Smooth muscle cell (in vitro differentiated cells): ENCODE measurements at regions not wholly inside any gene's neighbourhood (a gene's known extent, or its start where the extent isn't known, plus 50 kb on each side); places are given as distances from the start of the nearest gene placed in this dataset.

ENCODE experiments used
- DNase-seq: peaks from one replicate; lab custom pipeline; 2025; ENCODE audit not compliant: unreplicated experiment; lab: John Stamatoyannopoulos, UW
- H2AFZ ChIP-seq: fragments of 200-600 bp; sonication (generic); 2 replicates; pipeline ENCODE4 v1.6.0; 2016; ENCODE audit warnings: antibody characterized with exemption, low read depth, mild to moderate bottlenecking
- H3F3A ChIP-seq: fragments of 200-600 bp; sonication (generic); 2 replicates; pipeline ENCODE4 v1.6.0; 2017; ENCODE audit warnings: antibody characterized with exemption, low read depth
- H3K27ac ChIP-seq: fragments of 200-600 bp; sonication (generic); 2 replicates; pipeline ENCODE4 v1.5.1; 2016; ENCODE audit warnings: low read depth, mild to moderate bottlenecking
- H3K27me3 ChIP-seq: fragments of 200-600 bp; sonication (generic); 2 replicates; pipeline ENCODE4 v1.6.1; 2016; ENCODE audit warnings: low read depth, mild to moderate bottlenecking
- H3K36me3 ChIP-seq: fragments of 200-600 bp; sonication (generic); 2 replicates; pipeline ENCODE4 v1.5.1; 2016; ENCODE audit warnings: low read depth
- H3K4me1 ChIP-seq: fragments of 200-600 bp; sonication (generic); 2 replicates; pipeline ENCODE4 v1.5.1; 2016; ENCODE audit warnings: low read depth
- H3K4me2 ChIP-seq: fragments of 200-600 bp; sonication (generic); 2 replicates; pipeline ENCODE4 v1.6.0; 2016; ENCODE audit warnings: mild to moderate bottlenecking
- H3K4me3 ChIP-seq: fragments of 200-600 bp; sonication (generic); 2 replicates; pipeline ENCODE4 v1.5.1; 2016; ENCODE audit warnings: mild to moderate bottlenecking
- H3K79me2 ChIP-seq: fragments of 200-600 bp; sonication (generic); 2 replicates; pipeline ENCODE4 v1.6.0; 2016; ENCODE audit warnings: low read depth, mild to moderate bottlenecking
- H3K9ac ChIP-seq: fragments of 200-600 bp; sonication (generic); 2 replicates; pipeline ENCODE4 v1.6.0; 2016; ENCODE audit warnings: low read depth
- H3K9me3 ChIP-seq: fragments of 200-600 bp; sonication (generic); replicated peaks from 2 replicates; pipeline ENCODE4 v1.5.1; 2016; ENCODE audit warnings: low read depth
- H4K20me1 ChIP-seq: fragments of 200-600 bp; sonication (generic); 2 replicates; pipeline ENCODE4 v1.6.0; 2016; ENCODE audit warnings: low read depth
- WGBS: methylation state at CpG from one replicate; pipeline ENCODE4 v1.1.7; 2016; ENCODE audit warnings: low lambda C conversion rate; 5-methylcytosine and 5-hydroxymethylcytosine counted together
- TF ChIP-seq, protein P1 (sequence below): fragments of 200-600 bp; sonication (generic); IDR thresholded peaks from 2 replicates; pipeline ENCODE4 v1.5.1; 2017; ENCODE audit warnings: borderline replicate concordance, mild to moderate bottlenecking, antibody characterized with exemption; ENCODE audit not compliant: insufficient read depth, poor library complexity, severe bottlenecking

DNA sequence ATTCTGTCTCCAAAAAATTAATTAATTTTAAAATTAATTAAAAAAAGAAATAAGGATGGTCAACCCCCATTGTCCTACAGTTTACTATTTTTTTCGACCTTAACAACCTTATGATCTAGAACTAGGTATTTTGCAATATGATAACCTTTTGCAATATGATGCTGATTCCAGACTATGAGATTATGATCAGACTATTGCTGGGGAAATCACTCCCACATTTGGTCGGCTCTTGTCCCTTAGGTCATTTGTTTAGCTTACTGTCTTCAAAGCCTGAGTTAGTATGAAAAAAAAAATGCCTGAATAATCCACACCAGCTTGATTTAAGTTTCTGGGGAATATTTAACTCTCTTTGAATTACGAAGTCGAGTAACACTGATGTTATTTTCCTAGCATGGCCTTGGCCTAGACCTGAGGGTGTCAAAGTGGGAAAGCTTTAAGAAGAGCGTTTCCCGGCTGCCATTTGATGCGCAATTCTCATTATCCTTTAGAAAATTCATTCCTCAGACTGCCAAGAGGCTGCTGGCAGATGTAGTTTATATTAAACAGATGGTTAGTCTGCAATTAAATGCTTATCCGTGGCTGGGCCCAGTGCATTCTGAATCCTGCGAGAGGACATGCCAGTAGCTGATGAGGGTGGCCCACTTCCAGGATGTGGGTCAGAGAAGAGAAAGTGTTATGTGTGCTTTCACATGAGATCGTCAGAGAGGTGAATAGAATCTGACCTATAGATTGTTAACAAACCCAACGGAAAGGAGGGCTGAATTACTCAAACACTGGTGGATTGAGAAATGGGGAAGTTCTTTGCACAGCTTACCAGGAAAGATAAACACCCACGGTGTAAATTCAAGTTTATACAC is 496.0 kb upstream of the THBS1 start:
- Histone ChIP-seq H3K4me3 (no peak overlapping the region), H3K27ac (no peak overlapping the region), H4K20me1 (no peaks in the 10 kb centered on the region), H3K4me2 (no peak overlapping the region), H3K36me3 (no peaks in the 10 kb centered on the region), H3K9ac (no peak overlapping the region), H3K4me1 (peaks cover 5% of the 10 kb centered on the region), H3K79me2 (no peaks in the 10 kb centered on the region), H3F3A (no peaks in the 10 kb centered on the region), H2AFZ (no peak overlapping the region), H3K27me3 (no peaks in the 10 kb centered on the region), H3K9me3 (no peaks in the 10 kb centered on the region)
- DNase-seq, result no peak
- TF ChIP-seq, protein P1, sequence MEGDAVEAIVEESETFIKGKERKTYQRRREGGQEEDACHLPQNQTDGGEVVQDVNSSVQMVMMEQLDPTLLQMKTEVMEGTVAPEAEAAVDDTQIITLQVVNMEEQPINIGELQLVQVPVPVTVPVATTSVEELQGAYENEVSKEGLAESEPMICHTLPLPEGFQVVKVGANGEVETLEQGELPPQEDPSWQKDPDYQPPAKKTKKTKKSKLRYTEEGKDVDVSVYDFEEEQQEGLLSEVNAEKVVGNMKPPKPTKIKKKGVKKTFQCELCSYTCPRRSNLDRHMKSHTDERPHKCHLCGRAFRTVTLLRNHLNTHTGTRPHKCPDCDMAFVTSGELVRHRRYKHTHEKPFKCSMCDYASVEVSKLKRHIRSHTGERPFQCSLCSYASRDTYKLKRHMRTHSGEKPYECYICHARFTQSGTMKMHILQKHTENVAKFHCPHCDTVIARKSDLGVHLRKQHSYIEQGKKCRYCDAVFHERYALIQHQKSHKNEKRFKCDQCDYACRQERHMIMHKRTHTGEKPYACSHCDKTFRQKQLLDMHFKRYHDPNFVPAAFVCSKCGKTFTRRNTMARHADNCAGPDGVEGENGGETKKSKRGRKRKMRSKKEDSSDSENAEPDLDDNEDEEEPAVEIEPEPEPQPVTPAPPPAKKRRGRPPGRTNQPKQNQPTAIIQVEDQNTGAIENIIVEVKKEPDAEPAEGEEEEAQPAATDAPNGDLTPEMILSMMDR, result no peak
- WGBS, result 71% methylated on average over 12 of the region's 12 CpGs

DNA sequence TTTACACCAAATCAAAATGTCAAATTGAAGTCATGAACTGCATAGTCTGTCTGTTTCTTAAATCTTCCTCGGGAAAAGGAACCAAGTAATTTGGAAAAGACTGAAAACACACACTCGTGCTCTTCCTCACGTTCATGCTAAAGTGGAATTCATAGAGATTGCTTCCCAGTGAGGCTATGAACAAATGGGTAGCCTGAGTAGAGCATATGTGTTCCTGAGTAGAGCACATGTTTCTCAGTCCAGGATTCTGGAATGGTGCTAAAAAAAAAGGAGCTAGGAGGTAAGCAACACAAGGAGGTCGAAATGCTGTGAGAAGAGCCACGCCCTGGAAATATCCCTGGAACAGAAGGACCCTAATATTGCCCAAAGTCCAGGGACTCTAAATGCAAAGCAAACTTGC is 494.2 kb upstream of the THBS1 start:
- H3K4me1 ChIP-seq, result peaks cover 5% of the 10 kb centered on the region
- 92% methylated on average over 5 of the region's 5 CpGs for WGBS

DNA sequence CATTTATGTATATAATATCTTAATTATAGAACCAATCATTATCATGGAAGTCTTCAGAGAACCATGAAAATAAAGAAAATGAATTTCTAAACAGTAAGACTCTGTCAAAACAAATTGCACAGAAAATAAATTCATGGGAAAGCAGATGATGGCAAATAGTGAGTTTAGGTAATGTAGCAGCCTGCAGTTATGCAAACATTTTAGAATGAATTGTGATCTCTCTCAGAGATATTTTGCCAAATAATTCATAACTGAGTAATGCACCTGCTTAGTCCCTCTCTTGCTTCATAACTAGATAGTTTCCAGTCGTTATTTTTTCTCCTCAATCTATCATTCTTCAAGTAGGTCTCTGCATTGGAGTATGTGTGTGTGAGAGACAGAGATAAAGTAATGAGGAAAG is 492.7 kb upstream of the THBS1 start:
- no peak overlapping the region for H3K4me2 ChIP-seq
- TF ChIP-seq, protein P1, result no peak
- no peaks in the 10 kb centered on the region for H3K9me3 ChIP-seq
- H3K36me3 ChIP-seq, result no peaks in the 10 kb centered on the region
- H3K4me1 ChIP-seq, result peaks cover 5% of the 10 kb centered on the region
- 82% methylated on average over 1 of the region's 1 CpG for WGBS
- H3K79me2 ChIP-seq, result no peaks in the 10 kb centered on the region
- no peak overlapping the region for H3K27ac ChIP-seq
- no peaks in the 10 kb centered on the region for H3F3A ChIP-seq
- H3K9ac ChIP-seq, result no peak overlapping the region
- H3K27me3 ChIP-seq, result no peaks in the 10 kb centered on the region
- no peak for DNase-seq
- no peaks in the 10 kb centered on the region for H4K20me1 ChIP-seq
- no peak overlapping the region for H3K4me3 ChIP-seq
- no peak overlapping the region for H2AFZ ChIP-seq

More for the DNA sequence above, 494.2 kb upstream of the THBS1 start:
- no peaks in the 10 kb centered on the region for H4K20me1 ChIP-seq
- no peaks in the 10 kb centered on the region for H3K79me2 ChIP-seq
- no peaks in the 10 kb centered on the region for H3K27me3 ChIP-seq
- no peak overlapping the region for H3K4me2 ChIP-seq
- DNase-seq, result no peak
- H3K9me3 ChIP-seq, result no peaks in the 10 kb centered on the region
- H3K27ac ChIP-seq, result no peak overlapping the region
- H3F3A ChIP-seq, result no peaks in the 10 kb centered on the region
- H2AFZ ChIP-seq, result peak overlapping the region; percentile 31
- TF ChIP-seq, protein P1, result no peak
- H3K4me3 ChIP-seq, result no peak overlapping the region
- no peaks in the 10 kb centered on the region for H3K36me3 ChIP-seq
- no peak overlapping the region for H3K9ac ChIP-seq

DNA sequence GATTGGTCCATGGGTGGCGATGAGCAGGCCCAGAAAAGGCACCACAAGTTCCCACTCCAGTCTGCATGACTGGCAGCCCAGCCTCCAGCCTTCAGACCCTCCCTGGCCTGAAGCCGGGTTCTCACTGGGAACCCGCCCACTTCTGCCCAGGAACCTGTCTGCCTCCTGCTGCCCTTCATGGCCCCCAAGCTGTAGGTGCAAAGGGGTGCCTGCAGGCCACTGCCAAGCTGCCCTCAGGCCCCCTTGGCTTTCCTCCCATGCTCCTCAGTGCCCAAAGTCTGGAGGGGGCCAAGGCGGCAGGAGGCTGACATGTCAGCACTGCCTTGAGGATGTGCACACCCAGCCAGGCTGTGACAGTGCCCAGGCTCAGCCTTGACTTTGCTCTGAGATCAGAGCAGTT is 488.5 kb upstream of the THBS1 start:
- WGBS, result 86% methylated on average over 4 of the region's 4 CpGs
- TF ChIP-seq, protein P1, result no peak

More for the DNA sequence above, 488.5 kb upstream of the THBS1 start:
- Histone ChIP-seq H3K36me3 (no peaks in the 10 kb centered on the region), H3K9me3 (no peaks in the 10 kb centered on the region), H3K27me3 (no peaks in the 10 kb centered on the region), H3K4me2 (no peak overlapping the region), H3K9ac (no peak overlapping the region), H3F3A (no peaks in the 10 kb centered on the region), H3K79me2 (no peaks in the 10 kb centered on the region), H2AFZ (no peak overlapping the region), H3K4me1 (peaks cover 23% of the 10 kb centered on the region), H4K20me1 (no peaks in the 10 kb centered on the region), H3K27ac (no peak overlapping the region), H3K4me3 (no peak overlapping the region)
- no peak for DNase-seq
